ENCODE measurements at regions not wholly inside any gene's neighbourhood (a gene's known extent, or its start where the extent isn't known, plus 50 kb on each side); places are given as distances from the start of the nearest gene placed in this dataset.

GRCh38 chr3:1692428-1692827, 406.2 kb upstream of the CNTN4 start:
- DNase-seq = no peak

- DNase-seq = no peak
These were observed 405.5 kb upstream of the CNTN4 start for GRCh38 chr3:1693145-1693544.

- no peak for DNase-seq
These were observed 401.9 kb upstream of the CNTN4 start for GRCh38 chr3:1696669-1697275.

DNA sequence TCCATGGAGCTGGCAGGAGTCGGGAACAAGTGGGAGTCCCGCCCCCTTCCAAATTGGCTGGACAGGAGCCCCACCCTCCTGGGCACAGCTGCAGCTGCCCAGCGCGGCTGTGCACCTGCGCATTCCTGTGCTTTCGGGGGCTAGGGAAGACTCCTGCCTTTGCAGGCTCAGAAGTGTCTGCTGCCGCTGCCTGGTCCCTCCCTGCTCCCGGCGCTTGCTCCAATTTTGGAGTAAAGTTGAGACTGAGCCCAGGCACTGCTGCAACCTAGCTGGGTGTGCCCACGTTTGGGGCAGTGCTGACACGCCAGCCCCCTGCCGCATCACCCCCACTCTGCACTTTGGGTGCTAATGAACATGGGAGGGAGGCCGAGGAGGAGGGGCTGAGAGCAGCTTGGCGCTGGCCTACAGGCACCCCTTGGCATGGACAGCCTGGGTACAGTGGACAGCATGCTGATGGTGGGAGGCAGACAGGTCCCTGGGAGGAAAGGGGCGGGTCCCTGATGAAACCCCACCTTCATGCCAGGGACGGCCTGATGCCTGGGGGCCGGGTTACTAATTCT, 399.2 kb upstream of the CNTN4 start:
- DNase-seq = no peak

- DNase-seq = no peak
These were observed 398.0 kb upstream of the CNTN4 start for GRCh38 chr3:1700650-1701049.

GRCh38 chr3:1703169-1703568, 395.5 kb upstream of the CNTN4 start:
- DNase-seq = no peak

DNA sequence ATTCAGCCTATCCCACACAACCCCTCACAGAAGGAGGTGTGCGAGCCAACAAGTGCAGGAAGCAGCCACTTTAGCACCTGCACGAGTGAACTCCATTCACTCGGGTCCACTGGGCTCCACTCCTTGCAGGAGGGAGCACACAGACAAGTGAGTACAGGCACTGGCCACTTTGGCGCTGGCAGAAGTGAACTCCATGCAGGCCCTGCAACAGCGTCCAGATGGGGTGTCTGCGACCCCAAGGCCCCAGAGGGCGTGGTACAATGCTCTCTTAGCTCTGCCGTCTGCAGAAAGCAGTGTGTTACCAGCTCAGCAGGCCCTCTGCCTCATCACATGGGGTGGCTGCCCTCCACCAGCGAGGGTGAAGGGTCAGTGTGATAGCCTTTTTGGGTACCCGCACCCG, 388.0 kb upstream of the CNTN4 start:
- no peak for DNase-seq

- no peak for DNase-seq
These were observed 381.1 kb upstream of the CNTN4 start for GRCh38 chr3:1717524-1717923.

DNA sequence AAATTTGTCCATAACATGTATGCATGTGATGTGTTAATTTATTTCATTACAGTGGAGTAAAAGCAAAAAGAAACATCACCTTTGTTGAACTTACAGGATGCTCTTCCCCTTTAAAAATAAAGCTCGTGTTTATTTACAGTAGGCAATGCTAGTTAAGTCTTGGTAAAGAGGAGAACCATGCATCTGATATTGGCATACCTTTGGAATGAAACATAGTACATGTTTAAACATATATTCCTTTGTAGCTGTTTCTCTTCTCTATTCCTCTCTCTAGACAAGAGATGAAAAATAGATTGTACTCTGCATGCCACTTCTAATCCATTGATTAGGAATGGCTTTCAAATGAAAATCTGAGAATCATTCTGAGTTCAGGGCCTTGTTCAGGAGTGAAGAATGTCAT, 374.9 kb upstream of the CNTN4 start:
- DNase-seq = no peak

DNA sequence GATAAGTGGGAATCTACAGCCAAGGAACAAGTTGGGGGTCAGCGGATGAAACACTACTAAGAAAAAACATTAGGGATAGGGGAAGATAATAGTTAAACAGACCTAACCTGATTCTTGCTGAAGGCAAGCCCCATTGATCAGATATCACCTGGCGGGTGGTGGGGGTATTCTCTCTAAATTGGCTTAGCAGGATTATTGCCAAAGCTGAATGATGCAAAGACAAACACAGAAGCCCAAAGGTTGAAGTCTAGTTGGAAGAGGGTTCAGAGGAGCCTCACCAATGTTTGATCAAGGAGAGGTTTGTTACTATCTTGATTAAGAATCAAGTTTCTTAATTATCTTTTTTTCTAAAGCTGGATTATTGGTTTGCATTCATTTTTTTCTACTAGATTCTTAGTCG, 371.9 kb upstream of the CNTN4 start:
- DNase-seq = no peak

DNA sequence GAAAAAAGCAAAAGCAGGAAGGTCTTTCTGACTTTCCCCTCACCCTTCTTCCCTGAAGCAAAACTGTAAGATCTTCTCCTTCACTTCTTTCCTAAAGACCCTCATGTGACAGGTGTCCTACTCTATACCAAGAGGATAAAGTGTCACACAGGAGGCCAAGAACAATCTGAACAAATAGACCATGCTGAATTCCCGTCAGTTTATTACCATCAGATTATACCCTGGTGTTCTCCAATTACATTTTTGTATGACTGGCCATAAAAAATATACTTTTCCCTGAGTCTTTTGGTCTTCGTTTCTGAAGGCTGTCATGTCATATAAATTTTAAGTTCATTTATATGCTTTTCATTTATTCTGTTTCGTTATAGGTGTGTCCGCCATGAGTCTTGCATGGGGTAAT, 371.4 kb upstream of the CNTN4 start:
- no peak for DNase-seq

- DNase-seq = no peak
These were observed 370.2 kb upstream of the CNTN4 start for GRCh38 chr3:1728510-1728909.

DNA sequence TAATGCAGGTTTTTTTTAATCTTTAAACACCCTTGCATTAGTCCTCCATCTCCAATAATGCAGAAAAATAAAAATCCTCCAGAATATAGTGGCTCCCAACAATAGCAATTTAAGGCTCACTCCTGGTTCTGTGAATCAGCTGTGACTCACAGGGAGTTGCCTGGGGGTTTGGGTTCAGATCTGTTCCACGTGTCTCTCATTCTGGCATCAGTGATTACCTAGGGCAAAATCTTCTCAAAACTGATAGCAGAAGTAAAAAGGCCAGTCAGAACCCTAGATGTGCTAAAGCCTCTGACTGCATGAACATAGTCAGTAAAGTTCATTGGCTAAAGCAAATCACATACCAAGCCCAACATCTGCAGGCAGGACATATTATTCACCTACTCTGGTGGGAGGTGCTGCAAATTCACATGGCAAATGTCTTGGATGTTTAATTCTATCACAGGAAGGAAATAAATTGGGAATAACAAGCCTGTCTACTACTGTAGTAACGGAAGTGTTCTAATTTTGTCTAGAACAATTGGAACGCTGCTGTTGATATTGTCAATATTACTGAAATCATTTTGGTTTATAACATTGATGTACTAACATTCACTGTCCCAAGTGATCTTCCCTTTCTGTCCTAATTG, 364.1 kb upstream of the CNTN4 start:
- peak in 1 of 58 donors; percentile 8 for DNase-seq

GRCh38 chr3:1752205-1752604, 346.5 kb upstream of the CNTN4 start:
- no peak for DNase-seq

DNA sequence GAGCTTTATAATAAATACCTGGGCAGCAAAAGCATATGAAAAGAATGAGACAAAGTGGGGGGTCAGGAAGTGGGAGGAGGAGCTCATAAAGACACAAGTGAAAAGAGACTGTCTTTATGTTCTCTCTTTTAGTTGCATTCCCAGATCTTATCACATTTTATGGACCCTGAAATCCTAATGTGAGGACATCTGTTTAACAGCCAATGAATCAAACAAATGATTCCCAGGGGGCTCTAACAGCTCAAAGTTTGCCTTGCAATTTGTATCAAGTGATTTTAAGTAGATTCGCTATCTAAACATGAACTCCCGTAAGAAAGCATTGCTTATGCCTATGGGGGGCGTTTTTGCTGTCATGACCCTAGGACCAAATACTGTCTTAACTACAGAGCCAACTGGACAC, 332.3 kb upstream of the CNTN4 start:
- no peak for DNase-seq

DNA sequence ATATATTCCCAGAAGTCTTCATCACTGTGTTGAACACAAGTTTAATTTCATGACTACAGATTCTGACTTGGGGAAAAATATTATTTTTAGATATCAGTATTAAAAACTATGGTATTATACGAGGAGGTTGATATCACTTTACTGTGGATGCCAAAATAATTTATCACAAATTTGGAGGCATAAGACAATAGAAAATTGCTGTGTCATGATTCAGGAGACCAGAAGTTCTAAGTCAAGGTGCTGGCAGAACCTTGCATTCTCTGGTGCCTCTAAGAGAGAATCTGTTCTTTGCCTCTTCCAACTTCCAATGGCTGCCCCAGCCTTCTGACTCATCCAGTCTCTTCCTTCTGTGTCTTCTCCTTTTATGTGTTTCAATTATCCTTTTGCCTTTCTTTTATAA, 325.0 kb upstream of the CNTN4 start:
- no peak for DNase-seq

DNA sequence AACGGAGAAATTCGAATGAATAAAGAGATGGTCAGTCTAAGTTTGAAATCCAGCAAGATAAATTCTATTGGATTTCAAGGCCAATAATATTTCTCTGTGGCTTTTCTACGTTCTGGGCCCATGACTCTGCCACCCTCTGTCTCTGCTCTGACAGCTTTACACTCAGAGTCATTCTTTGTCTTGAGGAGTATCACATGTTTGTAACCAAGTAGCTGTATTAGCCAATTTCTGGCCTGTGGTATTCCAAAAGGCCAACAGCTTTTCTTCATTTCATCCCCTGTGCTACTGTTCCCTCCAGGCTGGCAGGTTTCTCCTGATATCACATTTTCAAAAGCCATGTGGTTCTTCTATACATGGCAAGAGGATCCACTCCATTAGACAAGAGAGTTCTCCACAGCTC, 324.1 kb upstream of the CNTN4 start:
- DNase-seq = no peak

GRCh38 chr3:1775321-1775720, 323.3 kb upstream of the CNTN4 start:
- DNase-seq = no peak

- no peak for DNase-seq
These were observed 314.7 kb upstream of the CNTN4 start for GRCh38 chr3:1783995-1784394.

- no peak for DNase-seq
These were observed 311.6 kb upstream of the CNTN4 start for GRCh38 chr3:1787094-1787493.

DNA sequence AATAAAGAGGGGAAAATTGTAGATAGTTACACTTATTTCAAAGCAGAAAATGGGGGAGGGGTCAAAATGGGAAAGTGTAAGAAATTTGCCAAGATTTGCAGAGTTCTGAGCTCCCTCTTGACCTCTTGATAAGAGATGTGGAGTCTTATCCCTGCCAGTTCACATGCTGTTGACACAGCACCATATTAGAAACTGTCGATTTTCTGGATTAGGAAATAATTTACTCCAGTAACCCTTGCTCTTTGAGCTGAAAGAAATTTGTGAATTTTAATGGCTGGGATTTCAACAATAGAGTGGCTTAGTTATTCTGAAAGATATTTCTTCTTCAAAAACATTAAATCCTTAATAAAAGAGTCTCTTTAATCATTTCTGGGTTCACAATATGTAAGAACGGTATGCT, 306.2 kb upstream of the CNTN4 start:
- no peak for DNase-seq

- DNase-seq = no peak
These were observed 299.8 kb upstream of the CNTN4 start for GRCh38 chr3:1798711-1799405.

DNA sequence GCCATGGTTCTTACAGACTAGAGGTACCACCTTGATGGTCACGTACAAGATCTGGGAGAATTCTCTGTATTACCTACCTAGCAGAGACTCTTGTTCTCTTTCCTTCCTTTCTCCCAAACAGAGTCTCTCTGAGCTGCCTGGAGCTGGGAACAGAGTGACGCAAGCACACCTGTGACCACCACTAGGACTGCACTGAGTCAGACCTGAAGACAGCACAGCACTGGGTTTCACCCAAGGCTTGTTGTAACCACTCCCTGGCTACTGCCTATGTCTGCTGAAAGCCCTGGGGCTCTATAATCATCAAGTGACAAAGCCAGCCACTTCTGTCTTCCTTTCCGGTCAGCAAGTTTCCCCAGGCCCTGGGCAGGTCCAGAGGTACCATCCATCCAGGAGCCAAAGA, 293.3 kb upstream of the CNTN4 start:
- DNase-seq = no peak

Data from anterior cingulate cortex (tissue), 58 donors.